ENCODE measurements at regions not wholly inside any gene's neighbourhood (a gene's known extent, or its start where the extent isn't known, plus 50 kb on each side); places are given as distances from the start of the nearest gene placed in this dataset.

GRCh38 chr13:85724546-85725432, 74.4 kb downstream of the SLITRK6 start:
- no peak for TF ChIP-seq CTCF (IDR thresholded peaks at IDR 0.05)
- TF ChIP-seq TCF7 (CRISPR knock-in tag; IDR thresholded peaks at IDR 0.05; ENCODE audit: low read depth) = no peak
- TF ChIP-seq MLX (CRISPR knock-in tag; IDR thresholded peaks at IDR 0.05) = no peak
- no peak for TF ChIP-seq NR1H2 (CRISPR knock-in tag; IDR thresholded peaks at IDR 0.05)
- no peak for TF ChIP-seq USF2 (CRISPR knock-in tag; IDR thresholded peaks at IDR 0.05)
- TF ChIP-seq FOXJ3 (CRISPR knock-in tag; IDR thresholded peaks at IDR 0.05; ENCODE audit: borderline replicate concordance) = no peak
- TF ChIP-seq RELA (CRISPR knock-in tag; IDR thresholded peaks at IDR 0.05; ENCODE audit: borderline replicate concordance) = no peak
- TF ChIP-seq ZNF416 (CRISPR knock-in tag; IDR thresholded peaks at IDR 0.05) = no peak
